ENCODE measurements at regions not wholly inside any gene's neighbourhood (a gene's known extent, or its start where the extent isn't known, plus 50 kb on each side); places are given as distances from the start of the nearest gene placed in this dataset.
"Not testable (repeated sequence)": the region's sequence is repeated elsewhere in the genome, so short reads cannot be mapped to it uniquely, and the experiment has no call there.

- no peak for DNase-seq
Observed at GRCh38 chr1:193437785-193438184, 251.4 kb upstream of the B3GALT2 start.

GRCh38 chr1:193437333-193437732 is 250.9 kb upstream of the B3GALT2 start:
- DNase-seq: not testable (repeated sequence)

GRCh38 chr1:193435781-193436180 is 249.4 kb upstream of the B3GALT2 start:
- no peak for DNase-seq

- no peak for DNase-seq
Observed at GRCh38 chr1:193434319-193434718, 247.9 kb upstream of the B3GALT2 start.

- DNase-seq: no peak
Observed at GRCh38 chr1:193433599-193433998, 247.2 kb upstream of the B3GALT2 start.

GRCh38 chr1:193432979-193433587 is 246.7 kb upstream of the B3GALT2 start:
- no peak for DNase-seq

- DNase-seq: no peak
Observed at GRCh38 chr1:193431265-193431977, 245.0 kb upstream of the B3GALT2 start.

- DNase-seq: no peak
Observed at GRCh38 chr1:193427524-193427923, 241.1 kb upstream of the B3GALT2 start.

- DNase-seq: no peak
Observed at GRCh38 chr1:193426061-193426460, 239.6 kb upstream of the B3GALT2 start.

GRCh38 chr1:193421487-193421886 is 235.1 kb upstream of the B3GALT2 start:
- DNase-seq: no peak

- no peak for DNase-seq
Observed at GRCh38 chr1:193419295-193419694, 232.9 kb upstream of the B3GALT2 start.

GRCh38 chr1:193418745-193419058 is 232.3 kb upstream of the B3GALT2 start:
- DNase-seq: no peak

GRCh38 chr1:193417945-193418744 is 231.7 kb upstream of the B3GALT2 start:
- DNase-seq: peak; percentile 3 to 24

GRCh38 chr1:193417403-193417802 is 231.0 kb upstream of the B3GALT2 start:
- peak in 1 of 2 experiments; percentile 8 for DNase-seq

- DNase-seq: no peak
Observed at GRCh38 chr1:193416226-193417024, 230.0 kb upstream of the B3GALT2 start.

GRCh38 chr1:193415256-193415655 is 228.8 kb upstream of the B3GALT2 start:
- DNase-seq: no peak

- no peak for DNase-seq
Observed at GRCh38 chr1:193413376-193413775, 227.0 kb upstream of the B3GALT2 start.

GRCh38 chr1:193412748-193413147 is 226.3 kb upstream of the B3GALT2 start:
- DNase-seq: no peak

- DNase-seq: no peak
Observed at GRCh38 chr1:193411714-193412113, 225.3 kb upstream of the B3GALT2 start.

- no peak for DNase-seq
Observed at GRCh38 chr1:193411215-193411614, 224.8 kb upstream of the B3GALT2 start.

- no peak for DNase-seq
Observed at GRCh38 chr1:193408782-193409293, 222.4 kb upstream of the B3GALT2 start.

- peak; percentile 20 to 50 for DNase-seq
Observed at GRCh38 chr1:193406901-193407300, 220.5 kb upstream of the B3GALT2 start.

GRCh38 chr1:193404236-193404635 is 217.8 kb upstream of the B3GALT2 start:
- DNase-seq: no peak

Data from AML-193 (cell line).